ENCODE measurements at regions not wholly inside any gene's neighbourhood (a gene's known extent, or its start where the extent isn't known, plus 50 kb on each side); places are given as distances from the start of the nearest gene placed in this dataset.

GRCh38 chr10:31620226-31621151 lies 301.5 kb downstream of the ZEB1 start:
- TF ChIP-seq CTCF (IDR thresholded peaks at IDR 0.05): no peak
- Histone ChIP-seq H3K36me3 (no peaks in the 10 kb centered on the region), H3K4me3 (ENCODE audit: low read depth in 1 of 2, low read length in 1 of 2) (no peak overlapping the region), H3K9me3 (no peaks in the 10 kb centered on the region), H3K27ac (no peak overlapping the region), H3K27me3 (no peaks in the 10 kb centered on the region), H3K4me1 (ENCODE audit: control insufficient read depth in 1 of 2, insufficient read depth in 1 of 2, low read depth in 1 of 2, low read length in 1 of 2) (no peaks in the 10 kb centered on the region)

GRCh38 chr10:31619531-31620061 lies 300.6 kb downstream of the ZEB1 start:
- H3K27ac ChIP-seq: no peak overlapping the region

GRCh38 chr10:31618541-31619291 lies 299.7 kb downstream of the ZEB1 start:
- Histone ChIP-seq H3K4me1 (ENCODE audit: control insufficient read depth in 1 of 2, insufficient read depth in 1 of 2, low read depth in 1 of 2, low read length in 1 of 2) (no peaks in the 10 kb centered on the region), H3K27ac (no peak overlapping the region), H3K9me3 (no peaks in the 10 kb centered on the region), H3K4me3 (ENCODE audit: low read depth in 1 of 2, low read length in 1 of 2) (no peak overlapping the region), H3K36me3 (no peaks in the 10 kb centered on the region), H3K27me3 (no peaks in the 10 kb centered on the region)
- no peak for TF ChIP-seq CTCF (IDR thresholded peaks at IDR 0.05)

More at GRCh38 chr10:31619531-31620061, 300.6 kb downstream of the ZEB1 start:
- H3K36me3 ChIP-seq: no peaks in the 10 kb centered on the region
- no peaks in the 10 kb centered on the region for H3K27me3 ChIP-seq
- H3K4me1 ChIP-seq (ENCODE audit: control insufficient read depth in 1 of 2, insufficient read depth in 1 of 2, low read depth in 1 of 2, low read length in 1 of 2): no peaks in the 10 kb centered on the region
- H3K4me3 ChIP-seq (ENCODE audit: low read depth in 1 of 2, low read length in 1 of 2): no peak overlapping the region
- H3K9me3 ChIP-seq: no peaks in the 10 kb centered on the region
- no peak for TF ChIP-seq CTCF (IDR thresholded peaks at IDR 0.05)

GRCh38 chr10:31617757-31618156 lies 298.7 kb downstream of the ZEB1 start:
- Histone ChIP-seq H3K4me3 (ENCODE audit: low read depth in 1 of 2, low read length in 1 of 2) (no peak overlapping the region), H3K9me3 (no peaks in the 10 kb centered on the region), H3K27me3 (no peaks in the 10 kb centered on the region), H3K27ac (no peak overlapping the region), H3K36me3 (no peaks in the 10 kb centered on the region), H3K4me1 (ENCODE audit: control insufficient read depth in 1 of 2, insufficient read depth in 1 of 2, low read depth in 1 of 2, low read length in 1 of 2) (no peaks in the 10 kb centered on the region)
- TF ChIP-seq CTCF (IDR thresholded peaks at IDR 0.05): no peak

GRCh38 chr10:31617133-31617532 lies 298.1 kb downstream of the ZEB1 start:
- H3K36me3 ChIP-seq: no peaks in the 10 kb centered on the region
- no peak for TF ChIP-seq CTCF (IDR thresholded peaks at IDR 0.05)
- no peak overlapping the region for H3K27ac ChIP-seq
- no peaks in the 10 kb centered on the region for H3K27me3 ChIP-seq
- H3K4me3 ChIP-seq (ENCODE audit: low read depth in 1 of 2, low read length in 1 of 2): no peak overlapping the region
- no peaks in the 10 kb centered on the region for H3K9me3 ChIP-seq
- no peaks in the 10 kb centered on the region for H3K4me1 ChIP-seq (ENCODE audit: control insufficient read depth in 1 of 2, insufficient read depth in 1 of 2, low read depth in 1 of 2, low read length in 1 of 2)

All from neutrophil (primary cell).